GM19467 (cell line): ENCODE measurements at regions not wholly inside any gene's neighbourhood (a gene's known extent, or its start where the extent isn't known, plus 50 kb on each side); places are given as distances from the start of the nearest gene placed in this dataset.

Experiments
- ATAC-seq: cut with Tn5 transposase; IDR thresholded peaks from one replicate; pipeline ENCODE4 v1.9.1; 2021; ENCODE audit warnings: mild to moderate bottlenecking, moderate library complexity; ENCODE audit not compliant: unreplicated experiment

- ATAC-seq: no peak
These were observed 274.5 kb downstream of the GPAT3 start for GRCh38 chr4:83810428-83810827.

- no peak for ATAC-seq
These were observed 273.7 kb downstream of the GPAT3 start for GRCh38 chr4:83809581-83809980.

- no peak for ATAC-seq
These were observed 257.6 kb downstream of the GPAT3 start for GRCh38 chr4:83793481-83793880.

GRCh38 chr4:83785891-83786290 lies 250.0 kb downstream of the GPAT3 start:
- no peak for ATAC-seq

- no peak for ATAC-seq
These were observed 247.3 kb downstream of the GPAT3 start for GRCh38 chr4:83783215-83783614.

- no peak for ATAC-seq
These were observed 246.7 kb downstream of the GPAT3 start for GRCh38 chr4:83782591-83782990.

- no peak for ATAC-seq
These were observed 245.5 kb downstream of the GPAT3 start for GRCh38 chr4:83781434-83781833.

GRCh38 chr4:83780053-83780733 lies 244.3 kb downstream of the GPAT3 start:
- ATAC-seq: no peak

GRCh38 chr4:83779103-83780052 lies 243.5 kb downstream of the GPAT3 start:
- ATAC-seq: no peak

- ATAC-seq: no peak
These were observed 236.8 kb downstream of the GPAT3 start for GRCh38 chr4:83772685-83773084.

GRCh38 chr4:83771113-83771705 lies 235.3 kb downstream of the GPAT3 start:
- no peak for ATAC-seq

- ATAC-seq: no peak
These were observed 232.2 kb downstream of the GPAT3 start for GRCh38 chr4:83768146-83768545.

GRCh38 chr4:83767067-83767466 lies 231.2 kb downstream of the GPAT3 start:
- no peak for ATAC-seq

- no peak for ATAC-seq
These were observed 223.7 kb downstream of the GPAT3 start for GRCh38 chr4:83759611-83760010.

GRCh38 chr4:83758285-83758684 lies 222.4 kb downstream of the GPAT3 start:
- no peak for ATAC-seq

- ATAC-seq: no peak
These were observed 221.3 kb downstream of the GPAT3 start for GRCh38 chr4:83757121-83757621.

- no peak for ATAC-seq
These were observed 217.4 kb downstream of the GPAT3 start for GRCh38 chr4:83753260-83753659.

- no peak for ATAC-seq
These were observed 215.5 kb downstream of the GPAT3 start for GRCh38 chr4:83751336-83751949.

- no peak for ATAC-seq
These were observed 212.8 kb downstream of the GPAT3 start for GRCh38 chr4:83748711-83749110.

GRCh38 chr4:83738895-83739294 lies 203.0 kb downstream of the GPAT3 start:
- no peak for ATAC-seq

GRCh38 chr4:83734576-83734975 lies 198.7 kb downstream of the GPAT3 start:
- ATAC-seq: no peak
